ENCODE measurements at regions not wholly inside any gene's neighbourhood (a gene's known extent, or its start where the extent isn't known, plus 50 kb on each side); places are given as distances from the start of the nearest gene placed in this dataset.
"Not testable (repeated sequence)": the region's sequence is repeated elsewhere in the genome, so short reads cannot be mapped to it uniquely, and the experiment has no call there.

DNA sequence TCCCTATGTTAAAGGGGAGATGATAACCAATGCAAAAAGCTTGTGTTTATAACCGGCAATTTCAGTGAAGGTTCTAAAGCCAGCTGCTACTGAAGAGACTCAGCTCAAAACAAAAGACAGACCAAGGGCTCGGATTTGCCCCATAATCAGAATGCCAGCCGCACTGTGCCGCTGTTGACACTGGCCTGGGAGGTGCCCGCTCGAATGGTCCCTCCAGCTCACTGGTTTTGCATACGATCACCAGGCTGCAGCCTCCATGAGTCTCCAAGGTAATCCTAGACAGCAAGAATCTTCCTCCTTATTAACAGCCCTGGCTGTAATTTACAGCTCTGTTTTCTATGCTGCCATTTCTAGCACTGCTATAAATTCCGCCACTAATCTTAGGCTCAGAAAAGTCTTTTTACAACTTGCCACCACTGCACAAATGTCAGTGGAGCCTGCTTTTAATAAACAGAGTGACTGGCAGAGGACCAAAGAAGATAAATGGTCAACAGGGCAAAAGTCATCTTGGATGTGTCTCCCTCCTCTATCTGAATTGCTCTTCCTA lies 155.7 kb upstream of the SH3BP4 start:
- DNase-seq = no peak

DNA sequence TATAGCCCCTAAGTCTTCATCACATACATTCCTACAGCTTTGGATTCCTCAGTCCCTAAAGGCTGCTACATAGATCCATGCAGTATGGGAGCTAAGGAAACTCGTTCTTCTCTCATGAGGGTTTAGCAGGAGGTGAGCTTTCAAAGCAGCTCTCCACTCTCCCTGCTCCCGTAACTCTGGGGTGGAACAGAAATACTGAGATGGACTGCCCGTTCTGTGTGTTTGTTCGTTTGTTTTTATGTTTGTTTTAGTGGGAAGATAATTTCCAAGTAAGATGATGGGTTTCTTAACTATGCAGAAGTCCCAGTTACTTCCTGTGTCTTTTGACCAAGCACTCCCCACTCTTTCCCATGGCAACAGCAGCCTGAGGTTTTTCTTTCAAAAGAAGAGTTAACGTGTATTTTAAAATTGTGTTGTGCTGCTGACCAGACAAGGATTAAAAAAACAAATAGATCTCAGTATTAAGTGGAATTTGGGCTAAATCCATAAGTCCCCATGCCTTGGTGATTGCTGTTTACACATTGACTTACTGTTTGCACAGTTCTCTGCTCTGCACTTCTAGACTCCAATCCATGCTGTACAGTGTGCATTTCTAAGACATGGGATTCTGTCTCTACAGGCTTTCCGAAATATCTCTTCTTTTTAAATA lies 156.4 kb upstream of the SH3BP4 start:
- DNase-seq = no peak

DNA sequence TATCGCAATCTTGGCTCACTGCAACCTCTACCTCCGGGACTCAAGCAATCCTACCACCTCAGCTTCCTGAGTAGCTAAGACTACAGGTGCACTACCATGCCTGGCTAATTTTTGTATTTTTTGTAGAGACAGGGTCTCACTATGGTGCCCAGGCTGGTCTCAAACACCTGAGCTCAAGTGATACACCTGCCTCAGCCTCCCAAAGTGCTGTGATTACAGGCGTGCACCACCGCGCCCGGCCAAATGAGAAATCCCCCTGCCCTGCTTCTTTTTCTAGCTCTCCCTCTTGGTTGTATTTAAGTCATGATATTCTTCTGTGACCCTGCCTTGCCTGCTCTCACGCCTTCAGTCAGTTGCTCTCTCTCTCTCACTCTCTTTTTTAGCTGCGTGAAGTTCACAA lies 157.0 kb upstream of the SH3BP4 start:
- DNase-seq = no peak

- no peak for DNase-seq
These were observed 158.5 kb upstream of the SH3BP4 start for GRCh38 chr2:234793212-234793785.

DNA sequence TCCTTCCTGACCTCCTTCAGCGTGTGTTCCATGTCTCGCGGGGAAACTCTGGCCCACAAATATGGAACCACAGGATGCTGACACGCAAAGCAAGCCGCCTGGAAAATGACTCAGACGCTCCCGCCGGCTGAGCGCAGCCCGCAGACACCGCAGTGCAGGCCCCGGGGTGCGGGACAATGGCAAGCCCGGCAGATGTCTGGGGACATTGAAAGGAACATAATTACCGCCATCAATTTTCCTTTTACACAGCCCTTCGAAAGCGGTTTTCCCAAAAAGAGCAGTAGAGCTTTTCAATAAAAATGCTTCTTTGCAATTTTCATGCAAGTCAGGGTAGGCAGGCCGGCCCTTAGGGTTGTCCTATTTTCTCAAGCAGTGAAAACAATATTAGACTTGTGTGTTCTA lies 159.2 kb upstream of the SH3BP4 start:
- no peak for DNase-seq

GRCh38 chr2:234792096-234792495 lies 159.7 kb upstream of the SH3BP4 start:
- DNase-seq = not testable (repeated sequence)

DNA sequence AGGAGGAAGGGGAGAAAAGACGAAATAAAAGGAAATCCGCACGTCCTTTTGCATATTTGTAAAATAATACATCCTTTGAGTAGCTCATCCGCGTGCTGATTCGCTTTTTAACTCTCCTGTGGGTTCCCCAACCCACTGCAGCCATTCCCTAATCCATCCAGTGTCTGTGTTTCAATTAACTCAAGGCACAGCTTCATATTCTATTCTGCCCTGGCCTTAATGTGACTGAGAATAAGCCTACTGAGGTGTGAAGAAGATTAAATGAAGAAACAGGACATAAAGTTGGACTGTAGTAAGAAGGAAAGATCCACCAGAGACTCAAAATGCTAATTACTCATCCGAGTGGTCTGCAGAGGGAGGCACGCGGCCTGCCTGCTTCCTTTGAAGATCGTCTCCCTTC lies 161.4 kb upstream of the SH3BP4 start:
- no peak for DNase-seq

DNA sequence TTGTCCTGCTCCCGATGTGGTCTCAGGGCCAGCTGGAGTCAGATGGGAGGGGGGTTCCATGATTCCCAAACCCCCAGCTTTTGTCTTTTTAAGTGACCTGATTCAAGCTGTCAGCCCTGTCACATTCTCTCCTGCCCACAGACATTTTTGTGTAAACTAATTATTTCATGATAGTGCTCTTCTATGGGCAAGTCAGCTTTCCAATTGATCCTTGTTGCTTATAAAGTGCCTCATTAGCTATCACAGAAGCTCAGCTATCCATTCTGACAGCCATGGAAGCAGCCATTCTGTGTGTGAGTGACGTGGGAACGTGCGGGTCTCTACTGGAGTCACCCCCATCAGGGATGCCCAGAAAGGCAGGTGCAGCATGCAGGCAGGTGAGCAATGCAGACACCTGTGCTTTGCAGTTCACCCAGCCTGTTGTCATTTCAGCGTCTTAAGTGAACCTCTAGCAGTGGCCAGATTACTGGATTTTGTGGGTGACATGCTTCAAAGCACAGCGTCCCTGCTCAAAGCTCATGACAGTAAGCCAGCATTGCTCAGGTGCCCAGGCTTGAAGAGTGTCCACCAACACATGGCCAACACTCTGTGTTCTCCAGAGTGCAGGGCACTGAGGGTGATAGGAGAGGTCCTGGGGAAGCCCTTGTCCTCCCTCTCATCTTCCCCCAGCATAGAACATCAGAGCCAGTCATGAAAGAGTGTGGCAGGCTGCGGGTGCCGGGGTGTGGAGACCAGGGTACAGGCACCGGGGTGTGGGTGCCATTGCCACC lies 162.1 kb upstream of the SH3BP4 start:
- DNase-seq = no peak

- no peak for DNase-seq
These were observed 163.0 kb upstream of the SH3BP4 start for GRCh38 chr2:234788841-234789240.

DNA sequence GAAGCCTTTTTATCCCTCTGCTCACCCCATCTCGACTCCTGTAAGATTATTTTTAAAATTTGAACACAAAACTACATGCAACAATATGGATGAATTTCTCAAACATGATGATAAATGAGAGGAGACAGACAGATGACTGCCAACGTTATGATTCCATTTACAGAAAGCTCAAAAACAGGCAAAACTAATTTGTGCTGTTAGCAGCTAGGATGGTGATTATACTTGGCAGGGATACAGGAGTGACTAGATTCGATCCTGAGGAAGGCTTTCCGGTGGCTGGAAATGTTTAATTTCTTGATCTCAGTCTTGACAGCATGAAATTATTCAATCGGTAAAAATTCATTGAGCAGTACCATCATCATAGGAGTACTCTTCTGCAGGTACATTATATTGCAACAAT lies 163.4 kb upstream of the SH3BP4 start:
- DNase-seq = no peak

DNA sequence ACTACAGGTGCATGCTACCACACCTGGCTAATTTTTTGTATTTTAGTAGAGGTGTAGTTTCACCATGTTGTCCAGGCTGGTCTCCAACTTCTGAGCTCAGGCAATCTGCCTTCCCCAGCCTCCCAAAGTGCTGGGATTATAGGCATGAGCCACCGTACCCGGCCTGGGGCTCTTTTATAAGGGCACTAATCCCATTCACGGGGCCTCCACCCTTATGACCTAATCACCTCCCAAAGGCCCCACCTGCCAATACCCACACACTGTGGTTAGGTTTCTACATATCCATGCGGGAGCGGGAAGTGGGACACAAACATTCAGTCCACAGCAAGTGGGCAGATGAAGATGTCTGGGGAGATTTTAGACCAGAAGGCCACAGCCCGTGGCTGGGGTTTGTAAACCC lies 164.7 kb upstream of the SH3BP4 start:
- DNase-seq = no peak

- no peak for DNase-seq
These were observed 177.9 kb upstream of the SH3BP4 start for GRCh38 chr2:234773764-234774409.

DNA sequence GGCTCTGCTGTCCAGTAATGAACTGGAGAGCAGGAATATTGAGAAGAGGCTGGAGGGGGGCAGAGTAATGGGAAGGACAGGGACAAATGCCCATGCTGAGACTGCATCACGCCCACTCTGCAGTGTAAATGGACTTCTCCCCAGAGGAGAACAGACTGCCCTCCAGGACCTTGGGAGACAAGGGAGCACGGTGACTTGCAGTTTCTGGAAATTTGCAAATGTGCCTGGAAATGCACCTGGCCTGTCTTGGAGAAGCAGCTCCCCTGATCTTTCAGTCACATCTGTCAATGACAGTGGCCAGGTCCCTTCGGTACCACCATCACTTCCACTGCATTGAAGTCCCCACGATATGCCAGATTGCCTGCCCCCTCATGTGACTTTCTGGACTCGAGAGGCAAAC lies 178.7 kb upstream of the SH3BP4 start:
- DNase-seq = no peak

GRCh38 chr2:234772733-234773060 lies 179.1 kb upstream of the SH3BP4 start:
- no peak for DNase-seq

DNA sequence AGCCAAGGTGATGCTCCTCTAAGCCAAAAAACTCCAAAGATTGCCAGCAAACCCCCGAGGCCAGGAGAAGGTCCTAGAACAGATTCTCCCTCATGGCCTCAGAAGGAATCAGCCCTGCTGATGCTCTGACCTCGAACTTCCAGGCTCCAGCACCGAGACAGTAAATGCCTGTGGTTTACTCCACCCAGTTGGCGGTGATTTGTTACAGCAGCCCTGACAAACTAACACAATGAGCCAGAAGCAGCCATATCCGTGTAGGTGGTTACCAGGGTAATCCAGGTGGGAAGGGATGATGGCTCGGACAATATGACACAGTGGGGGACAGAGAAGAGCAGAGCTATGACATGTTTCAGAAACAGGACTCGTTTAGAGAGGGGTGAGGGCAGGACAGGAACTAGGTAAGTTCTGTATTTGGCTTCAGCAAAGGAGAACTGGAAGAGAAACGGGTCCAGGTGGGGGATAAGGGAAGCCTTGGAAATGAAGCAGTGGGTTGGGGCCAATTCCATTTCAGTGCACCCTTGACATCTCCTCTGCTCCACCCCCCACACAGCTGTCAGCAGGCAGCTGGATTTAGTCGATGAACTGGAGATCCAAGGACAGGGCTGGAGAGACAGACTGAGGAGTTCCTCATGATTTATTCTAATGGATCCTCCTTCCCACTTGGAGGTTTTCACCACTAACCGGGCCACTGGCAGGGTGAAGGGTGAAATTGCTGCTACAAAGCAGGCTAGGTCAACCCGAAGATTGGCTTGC lies 179.7 kb upstream of the SH3BP4 start:
- DNase-seq = no peak

GRCh38 chr2:234771176-234771575 lies 180.6 kb upstream of the SH3BP4 start:
- DNase-seq = no peak

DNA sequence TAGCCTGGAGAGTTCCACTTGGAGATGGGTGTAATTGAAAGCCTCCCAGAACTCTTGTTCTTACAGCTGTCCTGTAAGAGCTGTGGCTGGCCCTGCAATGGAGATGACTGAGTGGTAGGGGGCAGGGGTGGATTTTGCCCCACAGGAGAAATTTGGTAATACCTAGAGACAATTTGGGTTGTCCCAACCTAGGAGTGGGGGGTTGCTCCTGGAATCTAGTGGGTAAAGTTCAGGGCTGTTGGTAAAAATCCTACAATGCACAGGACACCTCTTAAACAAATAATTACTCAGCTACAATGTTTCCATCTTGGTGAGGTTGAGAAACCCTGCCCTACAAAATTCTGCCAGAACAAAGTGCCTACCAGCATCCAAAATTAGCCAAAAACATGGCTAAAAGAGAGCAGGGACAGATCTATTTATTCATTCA lies 181.1 kb upstream of the SH3BP4 start:
- no peak for DNase-seq

- DNase-seq = no peak
These were observed 181.7 kb upstream of the SH3BP4 start for GRCh38 chr2:234770031-234770506.

DNA sequence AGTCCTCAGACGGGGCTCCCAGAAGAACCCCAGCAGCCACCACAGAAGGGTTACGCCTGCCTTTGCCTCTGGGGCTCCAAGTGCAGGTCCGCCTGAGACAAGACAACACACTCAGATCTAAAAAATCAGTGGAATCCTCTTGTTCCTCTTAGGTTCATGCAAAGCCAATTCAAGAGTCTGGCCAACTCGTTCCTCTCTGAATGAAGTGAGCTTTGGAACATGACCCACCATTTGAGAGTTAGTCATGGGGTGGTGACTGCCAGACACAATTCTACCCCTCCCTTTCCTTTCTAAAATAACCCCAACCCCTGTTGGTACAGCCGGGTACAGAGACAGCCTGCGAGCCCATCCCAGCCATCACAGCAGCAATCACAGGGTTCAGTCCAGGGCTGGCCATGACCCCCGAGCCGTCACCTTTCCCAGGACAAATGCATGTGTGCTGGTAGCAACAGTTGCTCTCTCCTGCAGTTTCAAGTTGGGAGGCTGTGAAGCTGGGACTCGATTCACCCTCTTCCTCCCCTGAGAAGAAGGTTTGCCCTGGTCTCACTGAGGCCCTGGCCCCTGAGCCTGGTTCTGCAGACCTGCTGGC lies 183.1 kb upstream of the SH3BP4 start:
- no peak for DNase-seq

DNA sequence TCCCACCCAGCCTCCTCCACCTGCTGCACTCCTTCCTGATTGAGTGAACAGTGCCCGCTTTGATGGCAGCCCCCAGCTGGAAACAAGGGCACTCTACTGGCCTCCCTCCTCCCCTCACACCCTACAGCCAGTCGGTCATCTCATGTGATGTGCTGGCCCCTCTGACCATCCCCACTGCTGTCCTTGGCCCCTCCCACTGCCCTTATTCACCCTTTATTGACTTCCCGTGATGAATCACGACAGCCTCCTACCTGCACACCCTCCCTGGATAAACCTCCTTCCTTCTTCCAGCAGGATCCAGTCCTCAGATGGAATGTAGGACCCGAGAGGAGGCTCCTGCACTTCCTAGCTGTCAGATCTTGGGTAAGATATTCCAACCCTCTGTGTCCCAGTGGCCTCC lies 186.5 kb upstream of the SH3BP4 start:
- no peak for DNase-seq

GRCh38 chr2:234764372-234764771 lies 187.4 kb upstream of the SH3BP4 start:
- DNase-seq = no peak
